ENCODE measurements at regions not wholly inside any gene's neighbourhood (a gene's known extent, or its start where the extent isn't known, plus 50 kb on each side); places are given as distances from the start of the nearest gene placed in this dataset.
"Not testable (repeated sequence)": the region's sequence is repeated elsewhere in the genome, so short reads cannot be mapped to it uniquely, and the experiment has no call there.

GRCh38 chr22:17284466-17284865 lies 65.2 kb upstream of the ADA2 start:
- WGBS, 4 donors, result 66 to 82% (median 76%) methylated on average over 2 of the region's 2 CpGs
- no peaks in the 10 kb centered on the region for H3K9me3 ChIP-seq (replicated peaks in 1 of 3)
- intact Hi-C loops (cut with DNase I), result loop anchor here in 1 of 2 donors (10.0 kb wide), 1 partner anchor 60 kb away; no protein-coding TSS in a partner anchor
- DNase-seq, result no peak
- TF ChIP-seq POLR2A (IDR thresholded peaks at IDR 0.05), result no peak
- TF ChIP-seq CTCF (IDR thresholded peaks at IDR 0.05), result no peak
- no peak overlapping the region for H3K4me3 ChIP-seq
- no peaks in the 10 kb centered on the region for H3K4me1 ChIP-seq (replicated peaks in 1 of 2)
- no peaks in the 10 kb centered on the region for H3K36me3 ChIP-seq (replicated peaks in 1 of 2)
- peaks cover 4% of the 10 kb centered on the region for H3K27me3 ChIP-seq
- no peak overlapping the region for H3K27ac ChIP-seq

- H3K4me3 ChIP-seq; H3K27ac ChIP-seq; H3K27me3 ChIP-seq; H3K9me3 ChIP-seq (replicated peaks in 1 of 3); H3K4me1 ChIP-seq (replicated peaks in 1 of 2); H3K36me3 ChIP-seq (replicated peaks in 1 of 2); DNase-seq: not testable (repeated sequence)
- WGBS, 4 donors, result 82 to 87% (median 85%) methylated on average over 10 of the region's 10 CpGs
- intact Hi-C loops (cut with DNase I), result loop anchor here in 1 of 2 donors (10.0 kb wide), 1 partner anchor 61 kb away; no protein-coding TSS in a partner anchor
These were observed 64.6 kb upstream of the ADA2 start for GRCh38 chr22:17283865-17284264.

DNA sequence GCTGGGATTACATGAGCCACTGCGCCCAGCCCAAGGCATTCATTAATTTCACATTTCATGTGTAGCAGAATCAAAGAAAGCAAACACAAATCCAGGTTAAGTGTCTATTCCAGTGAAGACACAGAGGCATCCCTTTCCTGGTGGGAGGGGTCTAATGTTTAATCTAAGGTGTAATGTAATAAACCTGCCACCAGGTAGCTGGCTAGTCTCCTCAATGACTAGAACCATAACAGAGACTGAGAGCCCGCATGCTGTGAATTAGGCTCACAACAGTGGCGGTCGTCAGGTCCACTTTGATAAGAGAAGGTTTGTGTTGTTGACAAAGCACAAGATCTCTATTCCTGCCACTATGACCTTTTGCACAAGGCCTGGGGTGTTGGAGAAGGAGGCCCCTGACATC lies 64.2 kb upstream of the ADA2 start:
- H3K4me1 ChIP-seq (replicated peaks in 1 of 2), result no peaks in the 10 kb centered on the region

DNA sequence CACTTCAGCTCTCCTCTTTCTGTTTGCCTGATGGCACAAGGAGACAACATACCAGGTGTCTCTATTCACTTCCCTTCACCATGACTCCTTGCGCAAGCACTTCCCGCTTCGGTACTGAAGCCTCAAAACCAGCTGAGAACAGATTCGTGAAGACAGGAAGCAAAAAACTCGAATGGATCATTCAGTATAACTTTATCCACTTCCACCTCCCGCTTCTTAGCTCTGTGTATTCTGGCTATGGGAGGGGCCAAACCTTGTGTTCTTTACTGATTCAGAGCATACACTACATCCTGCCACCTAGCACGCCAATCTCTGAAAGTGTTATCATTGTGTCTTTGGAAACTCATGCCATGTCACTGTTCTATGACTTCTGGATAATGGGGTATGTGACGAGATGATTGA lies 62.2 kb upstream of the ADA2 start:
- no peak overlapping the region for H3K4me3 ChIP-seq
- intact Hi-C loops (cut with DNase I), result loop anchor here in 1 of 2 donors (10.0 kb wide), 1 partner anchor 63 kb away; no protein-coding TSS in a partner anchor
- no peak for TF ChIP-seq POLR2A (IDR thresholded peaks at IDR 0.05)
- TF ChIP-seq CTCF (IDR thresholded peaks at IDR 0.05), result no peak
- no peak overlapping the region for H3K27ac ChIP-seq
- no peaks in the 10 kb centered on the region for H3K27me3 ChIP-seq
- WGBS, 4 donors, result 65 to 77% (median 68%) methylated on average over 8 of the region's 8 CpGs
- no peaks in the 10 kb centered on the region for H3K9me3 ChIP-seq (replicated peaks in 1 of 3)
- H3K36me3 ChIP-seq (replicated peaks in 1 of 2), result no peaks in the 10 kb centered on the region
- DNase-seq, result no peak
- no peaks in the 10 kb centered on the region for H3K4me1 ChIP-seq (replicated peaks in 1 of 2)

More for the DNA sequence above, 64.2 kb upstream of the ADA2 start:
- WGBS, 4 donors, result 77 to 87% (median 86%) methylated on average over 3 to 4 of the region's 4 CpGs
- intact Hi-C loops (cut with DNase I), result loop anchor here in 1 of 2 donors (10.0 kb wide), 1 partner anchor 61 kb away; no protein-coding TSS in a partner anchor
- H3K27me3 ChIP-seq, result peaks cover 4% of the 10 kb centered on the region
- no peaks in the 10 kb centered on the region for H3K9me3 ChIP-seq (replicated peaks in 1 of 3)
- H3K27ac ChIP-seq, result no peak overlapping the region
- H3K4me3 ChIP-seq, result no peak overlapping the region
- DNase-seq, result no peak
- H3K36me3 ChIP-seq (replicated peaks in 1 of 2), result no peaks in the 10 kb centered on the region
- no peak for TF ChIP-seq POLR2A (IDR thresholded peaks at IDR 0.05)
- TF ChIP-seq CTCF (IDR thresholded peaks at IDR 0.05), result no peak

DNA sequence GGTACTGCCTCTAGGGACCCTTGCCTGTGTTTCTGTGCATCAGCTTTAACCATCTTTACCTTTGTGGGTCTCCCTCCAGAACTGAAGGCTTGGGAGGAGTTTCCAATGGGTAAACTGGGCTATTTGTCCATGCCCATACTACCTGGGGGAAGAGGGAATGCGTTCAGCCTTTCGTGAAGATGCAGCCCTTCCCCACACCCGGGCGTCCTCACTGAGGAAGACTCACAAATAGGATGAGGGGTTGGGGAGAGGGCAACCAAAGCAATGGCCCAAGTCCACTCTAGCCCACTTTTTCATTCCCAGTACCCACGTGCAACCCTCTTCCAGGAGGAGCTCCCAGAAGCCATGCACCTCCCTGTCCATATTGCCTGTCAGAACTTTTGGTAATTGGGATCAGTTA lies 61.8 kb upstream of the ADA2 start:
- Histone ChIP-seq H3K36me3 (replicated peaks in 1 of 2) (no peaks in the 10 kb centered on the region), H3K27ac (no peak overlapping the region), H3K4me3 (no peak overlapping the region), H3K27me3 (no peaks in the 10 kb centered on the region), H3K4me1 (replicated peaks in 1 of 2) (no peaks in the 10 kb centered on the region), H3K9me3 (replicated peaks in 1 of 3) (no peaks in the 10 kb centered on the region)
- 84 to 90% (median 88%) methylated on average over 5 of the region's 5 CpGs for WGBS, 4 donors
- intact Hi-C loops (cut with DNase I), result loop anchor here in 1 of 2 donors (10.0 kb wide), 1 partner anchor 64 kb away; no protein-coding TSS in a partner anchor
- no peak for DNase-seq
- no peak for TF ChIP-seq CTCF (IDR thresholded peaks at IDR 0.05)

All from adrenal gland (tissue), 9 donors.